Endothelial cell of umbilical vein (primary cell): ENCODE measurements at regions not wholly inside any gene's neighbourhood (a gene's known extent, or its start where the extent isn't known, plus 50 kb on each side); places are given as distances from the start of the nearest gene placed in this dataset.

Source experiments
- EZH2 ChIP-seq: IDR thresholded peaks from 2 replicates; pipeline ENCODE4 v1.6.1; 2012; ENCODE audit warnings: borderline replicate concordance, low read depth, mild to moderate bottlenecking, moderate library complexity, low read length, inconsistent platforms; ENCODE audit not compliant: severe bottlenecking
- FOS ChIP-seq: IDR thresholded peaks from 2 replicates; pipeline ENCODE4 v1.6.1; 2011; ENCODE audit warnings: mild to moderate bottlenecking, low read length, moderate library complexity, borderline replicate concordance; ENCODE audit not compliant: insufficient read depth
- JUN ChIP-seq: IDR thresholded peaks from 2 replicates; pipeline ENCODE4 v1.6.1; 2011; ENCODE audit warnings: borderline replicate concordance, low read depth; ENCODE audit not compliant: insufficient read length, insufficient read depth
- POLR2A ChIP-seq: IDR thresholded peaks from 2 replicates; pipeline ENCODE4 v1.6.1; 2012; ENCODE audit warnings: low read depth, mild to moderate bottlenecking, control low read depth, low read length
- POLR2AphosphoS5 ChIP-seq: IDR thresholded peaks from 2 replicates; pipeline ENCODE4 v1.6.1; 2012; ENCODE audit warnings: low read depth, mild to moderate bottlenecking, control low read depth, low read length, moderate library complexity; ENCODE audit not compliant: insufficient read depth
- TF ChIP-seq, protein P1 (sequence below), 2 donors: IDR thresholded peaks; 1 replicate in 1 of 2; 2 replicates in 1 of 2; pipeline ENCODE4 v1.5.1; 2011; ENCODE audit warnings: low read length in 2 of 2, mild to moderate bottlenecking in 2 of 2, moderate library complexity in 2 of 2, control low read depth in 1 of 2, inconsistent platforms in 1 of 2, low read depth in 1 of 2; ENCODE audit not compliant: insufficient read depth in 1 of 2; ENCODE audit errors: extremely low read depth in 1 of 2
- TF ChIP-seq, protein P2 (sequence below): IDR thresholded peaks from 2 replicates; pipeline ENCODE4 v1.6.1; 2011; ENCODE audit not compliant: insufficient read depth, insufficient read length

DNA sequence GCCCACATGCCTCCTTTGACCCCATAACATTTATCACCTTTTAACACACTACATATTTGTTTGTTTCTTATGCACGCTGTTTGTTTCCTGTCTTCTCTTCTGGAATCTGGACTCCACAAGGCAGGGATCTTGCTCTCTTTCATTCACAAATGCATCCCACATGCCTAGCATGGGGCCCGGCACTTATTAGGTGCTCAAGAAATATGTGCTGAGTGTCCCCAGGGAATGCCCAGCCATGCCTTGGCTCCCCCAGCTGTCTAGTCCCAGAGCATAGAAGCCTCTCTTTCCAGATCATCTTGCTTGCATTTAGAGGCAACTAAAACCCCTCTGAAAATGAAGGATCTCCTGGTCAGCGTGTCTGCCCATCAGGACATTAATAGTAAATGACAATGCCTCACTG lies 283.7 kb downstream of the CBLN1 start:
- TF ChIP-seq, protein P1, sequence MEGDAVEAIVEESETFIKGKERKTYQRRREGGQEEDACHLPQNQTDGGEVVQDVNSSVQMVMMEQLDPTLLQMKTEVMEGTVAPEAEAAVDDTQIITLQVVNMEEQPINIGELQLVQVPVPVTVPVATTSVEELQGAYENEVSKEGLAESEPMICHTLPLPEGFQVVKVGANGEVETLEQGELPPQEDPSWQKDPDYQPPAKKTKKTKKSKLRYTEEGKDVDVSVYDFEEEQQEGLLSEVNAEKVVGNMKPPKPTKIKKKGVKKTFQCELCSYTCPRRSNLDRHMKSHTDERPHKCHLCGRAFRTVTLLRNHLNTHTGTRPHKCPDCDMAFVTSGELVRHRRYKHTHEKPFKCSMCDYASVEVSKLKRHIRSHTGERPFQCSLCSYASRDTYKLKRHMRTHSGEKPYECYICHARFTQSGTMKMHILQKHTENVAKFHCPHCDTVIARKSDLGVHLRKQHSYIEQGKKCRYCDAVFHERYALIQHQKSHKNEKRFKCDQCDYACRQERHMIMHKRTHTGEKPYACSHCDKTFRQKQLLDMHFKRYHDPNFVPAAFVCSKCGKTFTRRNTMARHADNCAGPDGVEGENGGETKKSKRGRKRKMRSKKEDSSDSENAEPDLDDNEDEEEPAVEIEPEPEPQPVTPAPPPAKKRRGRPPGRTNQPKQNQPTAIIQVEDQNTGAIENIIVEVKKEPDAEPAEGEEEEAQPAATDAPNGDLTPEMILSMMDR (IDR thresholded peaks at IDR 0.05; ENCODE audit: extremely low read depth in 1 of 2, insufficient read depth in 1 of 2, low read depth in 1 of 2, low read length in 2 of 2): no peak
- TF ChIP-seq FOS: no peak
- TF ChIP-seq EZH2: no peak
- no peak for TF ChIP-seq POLR2AphosphoS5
- no peak for TF ChIP-seq POLR2A
- TF ChIP-seq JUN: no peak
- TF ChIP-seq, protein P2, sequence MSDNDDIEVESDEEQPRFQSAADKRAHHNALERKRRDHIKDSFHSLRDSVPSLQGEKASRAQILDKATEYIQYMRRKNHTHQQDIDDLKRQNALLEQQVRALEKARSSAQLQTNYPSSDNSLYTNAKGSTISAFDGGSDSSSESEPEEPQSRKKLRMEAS: no peak
